VCaP (cell line): ENCODE measurements at regions not wholly inside any gene's neighbourhood (a gene's known extent, or its start where the extent isn't known, plus 50 kb on each side); places are given as distances from the start of the nearest gene placed in this dataset.

Source experiments
- H3K27ac ChIP-seq: fragments of 450-650 bp; 2 replicates; pipeline ENCODE4 v1.5.1; 2017
- CTCF ChIP-seq: fragments of 450-650 bp; conservative IDR thresholded peaks from 2 replicates; pipeline ENCODE4 v1.5.1; 2017; ENCODE audit warnings: mild to moderate bottlenecking, moderate library complexity

- no peak overlapping the region for H3K27ac ChIP-seq
- TF ChIP-seq CTCF: no peak
Observed at GRCh38 chr2:22887426-22887825, 497.6 kb upstream of the KLHL29 start.

- H3K27ac ChIP-seq: no peak overlapping the region
- TF ChIP-seq CTCF: no peak
Observed at GRCh38 chr2:22887845-22888244, 497.1 kb upstream of the KLHL29 start.

- no peak for TF ChIP-seq CTCF
- H3K27ac ChIP-seq: no peak overlapping the region
Observed at GRCh38 chr2:22890132-22890531, 494.8 kb upstream of the KLHL29 start.

GRCh38 chr2:22893761-22894517 is 491.0 kb upstream of the KLHL29 start:
- no peak for TF ChIP-seq CTCF
- no peak overlapping the region for H3K27ac ChIP-seq

- TF ChIP-seq CTCF: no peak
- no peak overlapping the region for H3K27ac ChIP-seq
Observed at GRCh38 chr2:22894761-22895160, 490.2 kb upstream of the KLHL29 start.

- TF ChIP-seq CTCF: no peak
Observed at GRCh38 chr2:22897428-22897827, 487.6 kb upstream of the KLHL29 start.

GRCh38 chr2:22900674-22901073 is 484.3 kb upstream of the KLHL29 start:
- TF ChIP-seq CTCF: no peak

More at GRCh38 chr2:22897428-22897827, 487.6 kb upstream of the KLHL29 start:
- no peak overlapping the region for H3K27ac ChIP-seq

More at GRCh38 chr2:22900674-22901073, 484.3 kb upstream of the KLHL29 start:
- H3K27ac ChIP-seq: no peak overlapping the region
